PC-9 (cell line): ENCODE measurements at regions not wholly inside any gene's neighbourhood (a gene's known extent, or its start where the extent isn't known, plus 50 kb on each side); places are given as distances from the start of the nearest gene placed in this dataset.

Source experiments
- CTCF ChIP-seq: fragments of 200-600 bp; sonication (generic); conservative IDR thresholded peaks from 2 replicates; pipeline ENCODE4 v1.6.1; 2017; ENCODE audit warnings: mixed run types, antibody characterized with exemption, mild to moderate bottlenecking, moderate library complexity
- EZH2 ChIP-seq: fragments of 200-600 bp; sonication (generic); IDR thresholded peaks from 2 replicates; pipeline ENCODE4 v1.8.0; 2017; ENCODE audit warnings: antibody characterized with exemption, low read depth

- TF ChIP-seq CTCF (no peak), EZH2 (no peak)
Observed at GRCh38 chr4:60884587-60884986, 315.5 kb upstream of the ADGRL3 start.
